ENCODE measurements at regions not wholly inside any gene's neighbourhood (a gene's known extent, or its start where the extent isn't known, plus 50 kb on each side); places are given as distances from the start of the nearest gene placed in this dataset.
A peak's percentile ranks its signal among the peaks of the same experiment; 100 is the strongest.

- H3K4me3 ChIP-seq (replicated peaks in 1 of 2; ENCODE audit: low read depth in 2 of 2, low read length in 2 of 2): no peak overlapping the region
- TF ChIP-seq CTCF (IDR thresholded peaks at IDR 0.05; ENCODE audit: low read depth, low read length): no peak
- DNase-seq (ENCODE audit: low read depth in 2 of 2): peak; percentile 6 to 29
Measured at GRCh38 chr2:12261986-12262680, 454.6 kb upstream of the TRIB2 start.

GRCh38 chr2:12262681-12263436 lies 453.9 kb upstream of the TRIB2 start:
- DNase-seq (ENCODE audit: low read depth in 2 of 2): peak; percentile 71 to 82
- no peak for TF ChIP-seq CTCF (IDR thresholded peaks at IDR 0.05; ENCODE audit: low read depth, low read length)
- no peak overlapping the region for H3K4me3 ChIP-seq (replicated peaks in 1 of 2; ENCODE audit: low read depth in 2 of 2, low read length in 2 of 2)

- no peak overlapping the region for H3K4me3 ChIP-seq (replicated peaks in 1 of 2; ENCODE audit: low read depth in 2 of 2, low read length in 2 of 2)
- no peak for TF ChIP-seq CTCF (IDR thresholded peaks at IDR 0.05; ENCODE audit: low read depth, low read length)
- DNase-seq (ENCODE audit: low read depth in 2 of 2): no peak
Measured at GRCh38 chr2:12263730-12264129, 453.0 kb upstream of the TRIB2 start.

- TF ChIP-seq CTCF (IDR thresholded peaks at IDR 0.05; ENCODE audit: low read depth, low read length): no peak
- no peak overlapping the region for H3K4me3 ChIP-seq (replicated peaks in 1 of 2; ENCODE audit: low read depth in 2 of 2, low read length in 2 of 2)
- no peak for DNase-seq (ENCODE audit: low read depth in 2 of 2)
Measured at GRCh38 chr2:12264146-12264545, 452.6 kb upstream of the TRIB2 start.

GRCh38 chr2:12265646-12266045 lies 451.1 kb upstream of the TRIB2 start:
- peak; percentile 11 to 60 for DNase-seq (ENCODE audit: low read depth in 2 of 2)
- H3K4me3 ChIP-seq (replicated peaks in 1 of 2; ENCODE audit: low read depth in 2 of 2, low read length in 2 of 2): no peak overlapping the region
- TF ChIP-seq CTCF (IDR thresholded peaks at IDR 0.05; ENCODE audit: low read depth, low read length): no peak

- no peak overlapping the region for H3K4me3 ChIP-seq (replicated peaks in 1 of 2; ENCODE audit: low read depth in 2 of 2, low read length in 2 of 2)
- TF ChIP-seq CTCF (IDR thresholded peaks at IDR 0.05; ENCODE audit: low read depth, low read length): no peak
- DNase-seq (ENCODE audit: low read depth in 2 of 2): no peak
Measured at GRCh38 chr2:12267042-12267441, 449.7 kb upstream of the TRIB2 start.

Data from cardiac fibroblast (primary cell).